ENCODE measurements at regions not wholly inside any gene's neighbourhood (a gene's known extent, or its start where the extent isn't known, plus 50 kb on each side); places are given as distances from the start of the nearest gene placed in this dataset.

DNA sequence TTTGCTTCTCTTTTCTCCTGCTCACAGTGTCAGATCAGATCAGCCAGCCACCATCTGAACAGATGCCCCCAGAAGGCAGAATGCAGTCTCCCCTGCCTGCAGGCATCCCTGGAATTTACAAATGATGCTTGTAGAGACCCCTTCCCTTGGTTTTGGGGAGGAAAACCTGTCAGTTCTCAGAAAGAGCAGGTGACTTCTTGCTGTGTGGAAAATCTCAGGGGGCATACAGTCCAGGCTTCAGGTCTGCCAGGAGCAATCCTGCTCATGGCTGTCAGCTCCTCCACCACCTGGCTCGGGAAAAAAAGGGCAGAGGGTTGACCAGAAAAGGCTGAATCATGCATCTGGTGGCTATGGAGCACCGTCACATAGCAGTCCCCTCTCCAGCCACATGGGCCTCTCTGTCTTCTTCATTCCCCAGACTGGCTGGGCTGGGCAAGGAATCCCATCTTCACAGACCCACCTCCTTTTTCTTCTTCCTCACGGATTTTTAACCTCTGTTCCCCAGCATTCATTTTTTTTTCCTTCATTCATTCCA, 107.0 kb downstream of the KCNF1 start:
- no peak for DNase-seq

DNA sequence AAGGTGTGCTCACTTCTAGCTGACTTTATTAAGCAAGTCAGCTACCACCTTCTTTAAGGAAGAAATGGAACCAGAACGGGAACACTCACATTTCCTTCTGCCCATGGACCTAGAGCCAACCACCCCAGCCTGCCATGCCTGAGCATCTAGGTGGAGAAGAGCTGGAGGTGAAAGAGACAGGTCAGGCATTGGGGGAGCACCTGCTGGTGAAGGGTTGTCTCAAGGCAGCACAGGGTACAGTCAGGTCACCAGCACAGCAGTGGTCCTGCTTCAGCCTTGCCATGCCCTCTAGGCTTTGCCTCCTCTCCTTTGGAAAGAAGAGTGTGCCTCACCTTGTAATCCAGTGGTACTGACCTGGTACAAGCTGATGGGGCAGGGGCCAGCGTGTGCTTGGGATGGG, 107.9 kb downstream of the KCNF1 start:
- DNase-seq, result no peak

GRCh38 chr2:11022064-11022463, 110.3 kb downstream of the KCNF1 start:
- no peak for DNase-seq

DNA sequence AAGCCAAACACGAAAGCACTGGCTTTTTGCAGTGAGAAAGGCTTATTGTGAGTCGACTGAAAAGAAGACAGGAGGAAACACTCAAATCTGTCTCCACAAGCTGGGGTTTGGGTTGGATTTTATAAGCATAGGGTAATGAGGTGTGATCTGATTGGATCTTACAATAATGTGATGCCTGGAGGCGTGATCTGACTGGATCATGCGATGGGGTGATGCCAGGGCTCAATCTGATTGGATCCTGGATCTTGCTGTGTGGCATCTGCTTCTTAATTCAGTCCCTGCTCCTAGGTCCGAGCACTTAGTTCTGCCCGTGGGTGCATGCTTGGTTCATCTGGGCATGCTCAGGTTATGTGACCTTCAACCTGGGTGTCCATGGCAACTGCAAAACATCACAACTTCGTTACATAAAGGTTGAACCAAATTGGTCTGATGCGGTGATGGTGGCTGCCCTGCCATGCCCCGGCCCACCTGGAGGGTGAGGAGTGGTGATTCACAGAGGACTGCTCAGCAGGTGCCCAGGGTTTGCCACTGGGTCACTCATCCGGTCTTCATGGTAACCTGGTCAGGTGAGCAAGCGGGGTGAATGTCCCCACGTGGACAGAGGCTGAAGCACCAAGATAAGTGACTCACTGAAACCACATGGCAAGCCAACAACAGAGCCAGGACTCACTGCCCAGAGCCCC, 111.0 kb downstream of the KCNF1 start:
- DNase-seq, result peak in 2 of 3 experiments; percentile 45 to 65

GRCh38 chr2:11023326-11024258, 111.9 kb downstream of the KCNF1 start:
- peak in 2 of 3 experiments; percentile 46 to 83 for DNase-seq

GRCh38 chr2:11024259-11024645, 112.5 kb downstream of the KCNF1 start:
- DNase-seq, result peak; percentile 83 to 90 (median 87)

GRCh38 chr2:11024687-11025086, 113.0 kb downstream of the KCNF1 start:
- DNase-seq, result no peak

- DNase-seq, result no peak
Measured at GRCh38 chr2:11026286-11026921, 114.7 kb downstream of the KCNF1 start.

DNA sequence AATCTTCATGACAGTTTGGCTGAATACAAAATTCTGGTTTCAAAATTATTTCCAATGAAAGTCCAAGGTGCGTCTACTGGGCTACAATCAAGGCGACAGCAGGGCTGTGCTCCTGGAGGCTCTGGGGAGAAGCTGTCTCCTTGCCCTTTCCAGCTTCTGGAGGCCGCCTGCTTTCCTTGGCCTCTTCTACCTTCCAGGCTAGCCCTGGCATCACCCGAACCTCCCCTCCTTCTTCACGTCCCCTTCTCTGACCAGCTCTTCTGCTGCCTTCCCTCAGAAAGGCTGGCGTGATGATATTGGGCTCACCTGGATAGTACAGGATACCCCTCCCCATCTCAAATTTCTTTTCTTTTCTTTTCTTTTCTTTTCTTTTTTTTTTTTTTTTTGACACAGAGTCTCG, 115.5 kb downstream of the KCNF1 start:
- DNase-seq, result no peak

GRCh38 chr2:11028407-11028916, 116.7 kb downstream of the KCNF1 start:
- DNase-seq, result no peak

DNA sequence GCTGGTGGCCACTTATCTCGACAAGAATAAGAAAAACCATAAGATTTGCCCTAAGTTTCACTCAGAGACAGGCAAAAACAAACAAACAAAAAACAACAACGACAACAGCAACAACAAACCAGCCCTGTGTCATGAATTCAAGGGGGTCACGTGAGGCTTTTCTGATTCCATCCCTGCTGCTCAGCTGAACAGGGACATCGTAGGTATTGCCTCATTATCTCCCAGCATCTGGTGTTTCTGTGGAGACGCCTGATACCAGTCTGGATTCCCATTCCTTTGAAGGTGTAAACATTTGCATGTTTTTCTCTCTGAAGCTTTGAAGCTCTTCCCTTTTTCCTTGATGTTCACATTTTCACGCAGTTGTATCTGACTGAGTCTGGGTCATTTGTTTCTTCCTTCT, 117.4 kb downstream of the KCNF1 start:
- no peak for DNase-seq

DNA sequence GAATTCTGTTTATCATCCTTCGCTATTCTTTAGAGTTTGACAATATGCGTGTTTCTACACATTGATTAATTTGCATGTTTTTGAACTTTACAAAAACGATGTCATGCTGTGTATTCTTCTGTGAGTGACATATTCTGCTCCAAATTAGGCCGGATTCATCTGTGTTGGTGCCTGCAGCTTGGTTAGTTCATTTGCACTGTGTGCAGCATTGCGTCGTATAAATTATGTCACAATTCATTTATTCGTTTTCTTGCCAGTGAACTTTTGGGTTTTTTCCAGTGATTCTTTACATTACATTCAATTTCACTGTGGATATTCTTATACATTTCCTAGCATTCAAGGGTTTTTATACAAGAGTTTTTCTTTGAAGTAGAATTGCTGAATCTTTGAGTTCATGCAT, 118.3 kb downstream of the KCNF1 start:
- DNase-seq, result no peak

DNA sequence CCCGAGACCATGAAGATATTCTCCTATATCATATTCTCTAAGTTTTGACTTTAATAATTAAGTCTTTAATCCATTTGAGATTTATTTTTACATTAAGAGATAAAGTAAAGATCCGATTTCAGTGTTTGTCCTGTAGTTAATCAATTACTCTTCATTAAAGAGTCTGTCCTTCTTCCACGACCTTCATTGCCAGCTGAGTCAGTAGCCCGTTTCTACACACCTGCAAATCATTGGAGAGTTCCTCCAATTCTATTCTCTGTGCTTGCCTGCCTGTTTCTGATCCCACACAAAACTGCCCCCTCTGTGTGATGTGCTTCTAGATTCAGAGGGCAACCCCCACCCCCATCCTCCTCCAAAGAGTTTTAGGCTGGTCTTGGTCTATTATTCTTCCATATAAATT, 119.2 kb downstream of the KCNF1 start:
- DNase-seq, result no peak

- no peak for DNase-seq
Measured at GRCh38 chr2:11031876-11032275, 120.1 kb downstream of the KCNF1 start.

DNA sequence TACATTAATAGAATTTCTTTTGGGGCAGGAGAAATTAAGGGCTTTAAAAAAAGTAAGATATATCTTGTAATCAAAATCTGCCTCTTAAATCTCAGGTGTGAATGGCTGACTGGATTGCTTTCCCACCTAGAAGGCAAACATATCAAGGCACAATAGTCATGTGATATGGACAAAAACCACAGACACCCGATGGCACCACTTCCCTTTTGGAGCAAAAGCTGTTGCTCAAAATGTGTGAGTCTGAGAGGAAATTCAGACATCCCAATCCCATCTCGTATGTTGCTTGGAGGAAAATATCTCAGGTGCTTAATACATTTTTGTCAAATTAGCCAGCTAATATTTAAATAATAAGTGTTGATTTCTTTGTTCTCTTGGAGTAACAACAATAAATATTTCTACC, 120.7 kb downstream of the KCNF1 start:
- DNase-seq, result no peak

- no peak for DNase-seq
Measured at GRCh38 chr2:11033114-11033513, 121.4 kb downstream of the KCNF1 start.

DNA sequence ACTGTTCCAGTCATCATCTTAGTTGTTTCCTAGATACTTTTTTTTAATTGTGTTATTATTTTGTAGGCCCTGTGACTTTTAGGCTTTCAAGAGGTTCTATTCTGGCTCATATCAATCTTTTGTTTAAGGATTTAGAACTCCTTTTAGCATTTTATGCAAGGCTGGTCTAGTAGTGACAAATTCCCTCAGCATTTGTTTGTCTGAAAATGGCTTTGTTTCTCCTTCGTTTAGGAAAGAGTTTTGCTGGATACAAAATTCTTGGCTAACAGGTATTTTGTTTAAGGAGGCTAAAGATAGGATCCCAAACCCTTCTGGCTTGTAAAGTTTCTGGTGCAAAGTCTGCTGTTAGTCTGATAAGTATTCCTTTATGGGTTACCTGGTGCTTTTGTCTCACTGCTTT, 116.6 kb upstream of the SLC66A3 start:
- no peak for DNase-seq

- DNase-seq, result no peak
Measured at GRCh38 chr2:11040992-11041391, 114.3 kb upstream of the SLC66A3 start.

- no peak for DNase-seq
Measured at GRCh38 chr2:11042841-11043240, 112.4 kb upstream of the SLC66A3 start.

DNA sequence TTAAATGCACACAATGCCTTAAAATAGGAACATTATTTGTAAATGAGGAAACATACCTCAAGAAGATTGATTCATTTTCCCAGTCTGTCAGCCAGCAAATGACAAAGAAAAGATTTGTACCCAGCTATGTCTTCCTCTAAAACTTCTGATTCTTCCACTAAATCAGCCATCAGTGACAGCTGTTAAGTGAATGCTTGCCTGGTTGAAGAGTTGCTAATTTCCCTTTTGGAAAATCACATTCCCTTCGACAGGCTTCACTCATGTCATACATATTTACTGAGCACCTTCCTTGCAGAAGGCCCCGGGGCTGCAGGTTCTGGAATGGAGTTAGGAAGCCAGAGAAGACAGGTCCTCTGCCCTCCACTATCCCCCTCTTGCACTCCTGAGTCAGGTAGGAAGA, 112.0 kb upstream of the SLC66A3 start:
- no peak for DNase-seq

- DNase-seq, result no peak
Measured at GRCh38 chr2:11044201-11044600, 111.1 kb upstream of the SLC66A3 start.

DNA sequence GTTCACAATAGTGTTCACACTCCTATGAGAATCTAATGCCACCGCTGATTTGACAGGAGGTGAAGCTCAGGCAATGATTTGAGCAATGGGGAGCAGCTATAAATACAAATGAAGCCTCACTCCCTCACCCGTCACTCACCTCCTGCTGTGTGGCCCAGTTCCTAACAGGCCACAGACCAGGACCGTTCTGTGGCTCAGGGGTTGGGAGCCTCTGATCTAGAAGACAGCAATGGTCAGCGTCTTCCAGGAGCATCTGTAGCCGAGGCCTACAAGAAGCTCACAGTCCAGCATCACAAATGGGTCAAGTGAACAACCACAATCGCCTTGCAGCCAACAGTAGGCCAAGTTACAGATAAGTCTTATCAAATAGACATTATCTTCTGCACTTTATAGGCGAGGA, 110.0 kb upstream of the SLC66A3 start:
- DNase-seq, result no peak

DNA sequence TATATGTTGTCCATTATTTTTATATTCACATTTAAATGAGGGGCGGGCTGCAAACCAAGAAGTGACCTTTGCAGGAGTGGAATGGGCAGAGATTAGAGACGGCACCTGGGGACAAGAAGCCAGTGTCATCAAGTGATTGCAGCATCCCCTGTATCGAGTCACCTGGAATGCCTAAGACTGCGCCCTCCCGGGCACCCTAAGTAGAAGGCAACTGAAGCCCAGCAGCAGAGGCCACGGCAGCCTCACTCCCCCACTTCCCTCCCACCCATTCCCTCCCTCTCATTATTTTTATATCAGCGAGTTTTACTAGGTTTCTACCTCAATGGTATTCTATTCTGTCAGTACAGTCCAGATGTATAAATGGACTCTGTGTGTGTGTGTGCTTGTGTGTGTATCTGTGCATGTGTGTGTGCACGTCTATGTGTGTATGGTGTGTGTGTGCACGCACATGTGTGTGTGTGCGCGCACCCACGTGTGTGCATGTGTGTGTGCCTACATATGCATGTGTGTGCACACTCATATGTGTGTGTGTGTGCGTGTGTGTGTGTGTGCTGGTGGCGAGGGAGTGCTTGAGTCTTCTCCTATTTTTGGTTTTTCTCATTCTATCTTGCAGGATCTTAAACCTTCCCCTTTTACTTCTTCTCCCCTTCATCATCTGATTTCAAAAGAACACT, 106.8 kb upstream of the SLC66A3 start:
- DNase-seq, result no peak
